GM23338 (cell line): ENCODE measurements at regions not wholly inside any gene's neighbourhood (a gene's known extent, or its start where the extent isn't known, plus 50 kb on each side); places are given as distances from the start of the nearest gene placed in this dataset.

ENCODE experiments used
- CREB1 ChIP-seq: fragments of 250-450 bp; sonication (Bioruptor Pico); IDR thresholded peaks from 2 replicates; pipeline ENCODE4 v1.5.0; 2020; ENCODE audit warnings: low read depth, mild to moderate bottlenecking, moderate library complexity
- EZH2 ChIP-seq: fragments of 200-600 bp; sonication (generic); IDR thresholded peaks from one replicate; pipeline ENCODE4 v1.8.0; 2017; ENCODE audit warnings: antibody characterized with exemption, mild to moderate bottlenecking, low read depth; ENCODE audit not compliant: unreplicated experiment
- EZH2phosphoT487 ChIP-seq: fragments of 200-600 bp; sonication (generic); IDR thresholded peaks from one replicate; pipeline ENCODE4 v1.8.1; 2018; ENCODE audit warnings: antibody characterized with exemption; ENCODE audit not compliant: unreplicated experiment
- JUNB ChIP-seq: IDR thresholded peaks from one replicate; pipeline ENCODE4 v1.6.1; 2016; ENCODE audit warnings: antibody characterized with exemption; ENCODE audit not compliant: unreplicated experiment
- NANOG ChIP-seq: IDR thresholded peaks from 2 replicates; pipeline ENCODE4 v1.6.1; 2016; ENCODE audit warnings: antibody characterized with exemption, borderline replicate concordance
- POLR2AphosphoS5 ChIP-seq: IDR thresholded peaks from 2 replicates; pipeline ENCODE4 v1.6.1; 2016; ENCODE audit warnings: antibody characterized with exemption, low read depth
- STAT1 ChIP-seq: IDR thresholded peaks from one replicate; pipeline ENCODE4 v1.6.1; 2016; ENCODE audit warnings: antibody characterized with exemption; ENCODE audit not compliant: unreplicated experiment
- ZNF114 ChIP-seq: fragments of 250-450 bp; sonication (Bioruptor Pico); IDR thresholded peaks from 2 replicates; pipeline ENCODE4 v1.5.0; 2020; ENCODE audit warnings: mild to moderate bottlenecking, moderate library complexity
- ZNF331 ChIP-seq: fragments of 250-450 bp; sonication (Bioruptor Pico); IDR thresholded peaks from 2 replicates; pipeline ENCODE4 v1.5.0; 2020; ENCODE audit warnings: low read depth, mild to moderate bottlenecking, moderate library complexity
- TF ChIP-seq, protein P1 (sequence below), 2 experiments: fragments of 200-600 bp in 1 of 2; sonication (generic) in 1 of 2; conservative IDR thresholded peaks; 2 replicates each; pipeline versions ENCODE4 v1.5.1 to v1.6.1; 2016 to 2017; ENCODE audit warnings: antibody characterized with exemption in 2 of 2, low read depth in 2 of 2, mild to moderate bottlenecking in 2 of 2, moderate library complexity in 1 of 2
- TF ChIP-seq, protein P2 (sequence below): IDR thresholded peaks from one replicate; pipeline ENCODE4 v1.6.1; 2018; ENCODE audit warnings: antibody characterized with exemption; ENCODE audit not compliant: unreplicated experiment
- TF ChIP-seq, protein P3 (sequence below): IDR thresholded peaks from 2 replicates; pipeline ENCODE4 v1.6.1; 2016; ENCODE audit warnings: antibody characterized with exemption

DNA sequence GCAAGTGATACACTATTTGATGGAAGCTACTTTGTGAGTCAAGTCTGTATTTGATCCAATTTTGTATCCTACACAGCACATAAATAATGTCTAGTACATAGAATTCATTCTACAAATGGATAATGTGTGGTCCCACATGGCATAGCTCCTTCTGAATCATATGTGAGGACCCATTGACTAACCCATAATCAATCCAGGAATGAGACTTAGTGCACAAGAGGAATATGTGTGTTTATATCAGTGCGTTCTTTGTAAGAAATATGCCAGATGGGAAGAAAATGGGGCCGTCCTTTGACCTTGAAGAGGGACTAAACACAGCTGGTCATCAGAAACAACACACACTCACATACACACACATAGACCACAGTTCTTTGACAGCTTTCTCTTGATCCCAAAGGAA, 282.7 kb upstream of the SEMA6D start:
- TF ChIP-seq, protein P1, sequence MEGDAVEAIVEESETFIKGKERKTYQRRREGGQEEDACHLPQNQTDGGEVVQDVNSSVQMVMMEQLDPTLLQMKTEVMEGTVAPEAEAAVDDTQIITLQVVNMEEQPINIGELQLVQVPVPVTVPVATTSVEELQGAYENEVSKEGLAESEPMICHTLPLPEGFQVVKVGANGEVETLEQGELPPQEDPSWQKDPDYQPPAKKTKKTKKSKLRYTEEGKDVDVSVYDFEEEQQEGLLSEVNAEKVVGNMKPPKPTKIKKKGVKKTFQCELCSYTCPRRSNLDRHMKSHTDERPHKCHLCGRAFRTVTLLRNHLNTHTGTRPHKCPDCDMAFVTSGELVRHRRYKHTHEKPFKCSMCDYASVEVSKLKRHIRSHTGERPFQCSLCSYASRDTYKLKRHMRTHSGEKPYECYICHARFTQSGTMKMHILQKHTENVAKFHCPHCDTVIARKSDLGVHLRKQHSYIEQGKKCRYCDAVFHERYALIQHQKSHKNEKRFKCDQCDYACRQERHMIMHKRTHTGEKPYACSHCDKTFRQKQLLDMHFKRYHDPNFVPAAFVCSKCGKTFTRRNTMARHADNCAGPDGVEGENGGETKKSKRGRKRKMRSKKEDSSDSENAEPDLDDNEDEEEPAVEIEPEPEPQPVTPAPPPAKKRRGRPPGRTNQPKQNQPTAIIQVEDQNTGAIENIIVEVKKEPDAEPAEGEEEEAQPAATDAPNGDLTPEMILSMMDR (conservative IDR thresholded peaks at IDR 0.05; ENCODE audit: low read depth in 2 of 2): no peak
- TF ChIP-seq, protein P2, sequence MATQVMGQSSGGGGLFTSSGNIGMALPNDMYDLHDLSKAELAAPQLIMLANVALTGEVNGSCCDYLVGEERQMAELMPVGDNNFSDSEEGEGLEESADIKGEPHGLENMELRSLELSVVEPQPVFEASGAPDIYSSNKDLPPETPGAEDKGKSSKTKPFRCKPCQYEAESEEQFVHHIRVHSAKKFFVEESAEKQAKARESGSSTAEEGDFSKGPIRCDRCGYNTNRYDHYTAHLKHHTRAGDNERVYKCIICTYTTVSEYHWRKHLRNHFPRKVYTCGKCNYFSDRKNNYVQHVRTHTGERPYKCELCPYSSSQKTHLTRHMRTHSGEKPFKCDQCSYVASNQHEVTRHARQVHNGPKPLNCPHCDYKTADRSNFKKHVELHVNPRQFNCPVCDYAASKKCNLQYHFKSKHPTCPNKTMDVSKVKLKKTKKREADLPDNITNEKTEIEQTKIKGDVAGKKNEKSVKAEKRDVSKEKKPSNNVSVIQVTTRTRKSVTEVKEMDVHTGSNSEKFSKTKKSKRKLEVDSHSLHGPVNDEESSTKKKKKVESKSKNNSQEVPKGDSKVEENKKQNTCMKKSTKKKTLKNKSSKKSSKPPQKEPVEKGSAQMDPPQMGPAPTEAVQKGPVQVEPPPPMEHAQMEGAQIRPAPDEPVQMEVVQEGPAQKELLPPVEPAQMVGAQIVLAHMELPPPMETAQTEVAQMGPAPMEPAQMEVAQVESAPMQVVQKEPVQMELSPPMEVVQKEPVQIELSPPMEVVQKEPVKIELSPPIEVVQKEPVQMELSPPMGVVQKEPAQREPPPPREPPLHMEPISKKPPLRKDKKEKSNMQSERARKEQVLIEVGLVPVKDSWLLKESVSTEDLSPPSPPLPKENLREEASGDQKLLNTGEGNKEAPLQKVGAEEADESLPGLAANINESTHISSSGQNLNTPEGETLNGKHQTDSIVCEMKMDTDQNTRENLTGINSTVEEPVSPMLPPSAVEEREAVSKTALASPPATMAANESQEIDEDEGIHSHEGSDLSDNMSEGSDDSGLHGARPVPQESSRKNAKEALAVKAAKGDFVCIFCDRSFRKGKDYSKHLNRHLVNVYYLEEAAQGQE: no peak
- TF ChIP-seq EZH2 (no peak), ZNF331 (no peak), POLR2AphosphoS5 (no peak), ZNF114 (no peak), EZH2phosphoT487 (no peak), CREB1 (CRISPR knock-in tag) (no peak), JUNB (no peak), STAT1 (no peak), NANOG (no peak)
- TF ChIP-seq, protein P3, sequence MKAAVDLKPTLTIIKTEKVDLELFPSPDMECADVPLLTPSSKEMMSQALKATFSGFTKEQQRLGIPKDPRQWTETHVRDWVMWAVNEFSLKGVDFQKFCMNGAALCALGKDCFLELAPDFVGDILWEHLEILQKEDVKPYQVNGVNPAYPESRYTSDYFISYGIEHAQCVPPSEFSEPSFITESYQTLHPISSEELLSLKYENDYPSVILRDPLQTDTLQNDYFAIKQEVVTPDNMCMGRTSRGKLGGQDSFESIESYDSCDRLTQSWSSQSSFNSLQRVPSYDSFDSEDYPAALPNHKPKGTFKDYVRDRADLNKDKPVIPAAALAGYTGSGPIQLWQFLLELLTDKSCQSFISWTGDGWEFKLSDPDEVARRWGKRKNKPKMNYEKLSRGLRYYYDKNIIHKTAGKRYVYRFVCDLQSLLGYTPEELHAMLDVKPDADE: no peak
